GM12875 (cell line): ENCODE measurements at regions not wholly inside any gene's neighbourhood (a gene's known extent, or its start where the extent isn't known, plus 50 kb on each side); places are given as distances from the start of the nearest gene placed in this dataset.
"Not testable (repeated sequence)": the region's sequence is repeated elsewhere in the genome, so short reads cannot be mapped to it uniquely, and the experiment has no call there.

Experiments
- H3K4me3 ChIP-seq: one replicate; pipeline ENCODE4 v1.5.1; 2011; ENCODE audit warnings: low read depth, low read length, control low read depth
- CTCF ChIP-seq: IDR thresholded peaks from 2 replicates; pipeline ENCODE4 v1.5.1; 2011; ENCODE audit warnings: low read depth, mild to moderate bottlenecking, control low read depth, inconsistent platforms, low read length, moderate library complexity, borderline replicate concordance; ENCODE audit not compliant: insufficient read depth

GRCh38 chr9:106179191-106179590 lies 484.9 kb downstream of the TMEM38B start:
- no peak for TF ChIP-seq CTCF
- no peak overlapping the region for H3K4me3 ChIP-seq

DNA sequence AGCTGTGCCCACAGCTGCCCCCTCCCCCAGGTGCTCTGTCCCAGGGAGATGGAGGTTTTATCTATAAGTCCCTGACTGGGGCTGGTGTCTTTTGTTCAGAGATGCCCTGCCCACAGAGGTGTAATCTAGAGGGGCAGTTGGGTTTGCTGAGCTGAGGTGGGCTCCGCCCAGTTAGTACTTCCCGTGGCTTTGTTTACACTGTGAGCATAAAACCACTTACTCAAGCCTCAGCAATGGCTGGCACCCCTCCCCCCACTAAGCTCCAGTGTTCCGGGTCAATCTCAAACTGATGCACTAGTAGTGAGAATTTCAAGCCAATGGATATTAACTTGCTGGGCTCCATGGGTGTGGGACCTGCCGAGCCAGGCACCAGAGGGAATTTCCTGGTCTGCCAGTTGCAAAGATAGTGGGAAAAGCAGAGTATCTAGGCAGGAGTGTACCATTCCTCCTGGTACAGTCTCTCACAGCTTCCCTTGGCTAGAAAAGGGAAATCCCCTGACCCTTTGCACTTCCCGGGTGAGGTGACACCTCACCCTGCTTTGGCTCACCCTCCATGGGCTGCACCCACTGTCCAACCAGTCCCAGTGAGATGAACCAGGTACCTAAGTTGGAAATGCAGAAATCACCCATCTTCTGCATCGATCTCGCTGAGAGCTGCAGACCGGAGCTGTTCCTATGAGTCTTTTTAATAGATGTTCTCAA lies 509.6 kb downstream of the TMEM38B start:
- H3K4me3 ChIP-seq = not testable (repeated sequence)

- H3K4me3 ChIP-seq = no peak overlapping the region
- no peak for TF ChIP-seq CTCF
These were observed 513.0 kb downstream of the TMEM38B start for GRCh38 chr9:106207298-106207697.

DNA sequence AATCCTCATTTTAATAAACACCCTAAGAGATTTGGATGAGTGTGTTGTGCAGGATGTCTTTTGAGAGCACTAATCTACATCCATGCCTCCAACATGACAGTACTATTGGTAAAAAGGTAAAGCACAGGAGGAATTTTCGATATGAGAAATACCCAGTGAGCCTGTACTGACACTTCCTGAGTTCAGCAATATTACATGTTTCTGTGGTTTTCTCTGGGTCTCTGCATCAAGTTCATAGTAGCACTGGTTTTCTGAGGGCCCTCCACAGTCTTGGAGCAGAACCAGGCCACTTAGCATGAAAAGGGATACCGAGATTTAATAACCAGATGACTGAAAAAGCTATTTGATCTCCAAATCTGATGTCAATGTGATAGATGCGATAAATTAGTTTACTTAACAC lies 524.1 kb downstream of the TMEM38B start:
- H3K4me3 ChIP-seq = no peak overlapping the region
- TF ChIP-seq CTCF = no peak

GRCh38 chr9:106218854-106219253 lies 524.5 kb downstream of the TMEM38B start:
- no peak overlapping the region for H3K4me3 ChIP-seq
- TF ChIP-seq CTCF = no peak

GRCh38 chr9:106220415-106220814 lies 526.1 kb downstream of the TMEM38B start:
- TF ChIP-seq CTCF = no peak
- H3K4me3 ChIP-seq = no peak overlapping the region

GRCh38 chr9:106228861-106229260 lies 534.5 kb downstream of the TMEM38B start:
- TF ChIP-seq CTCF = no peak
- no peak overlapping the region for H3K4me3 ChIP-seq
